A673 (cell line): ENCODE measurements at regions not wholly inside any gene's neighbourhood (a gene's known extent, or its start where the extent isn't known, plus 50 kb on each side); places are given as distances from the start of the nearest gene placed in this dataset.

ENCODE experiments used
- BruUV-seq: library from RNA; stranded (reverse); fragments of 400-500 nt; replicated peaks from 2 replicates; lab custom pipeline; 2021; lab: Mats Ljungman, UMichigan
- CTCF ChIA-PET: fragments of 300-600 bp; sonication (Branson Sonifier 250); formaldehyde crosslinking; loops from one replicate; lab custom pipeline; 2022; ENCODE audit warnings: antibody characterized with exemption; lab: Charles Lee
- POLR2A ChIA-PET: fragments of 300-600 bp; sonication (Branson Sonifier 250); formaldehyde crosslinking; loops from one replicate; lab custom pipeline; 2022; ENCODE audit warnings: antibody characterized with exemption; ENCODE audit not compliant: low non-redundant PET; lab: Charles Lee
- DNase-seq: peaks from one replicate; pipeline ENCODE4 v3.0.0-alpha.2; 2015; ENCODE audit warnings: low spot score
- H3K27ac ChIP-seq: fragments of 200-600 bp; sonication (generic); 2 replicates; pipeline ENCODE4 v1.5.1; 2016; ENCODE audit warnings: mixed run types, low read depth, mild to moderate bottlenecking, mixed read lengths, antibody characterized with exemption, low read length; ENCODE audit not compliant: poor library complexity, severe bottlenecking
- H3K27me3 ChIP-seq: fragments of 200-600 bp; sonication (generic); replicated peaks from 2 replicates; pipeline ENCODE4 v1.6.1; 2017; ENCODE audit warnings: mixed run types, low read depth, mild to moderate bottlenecking, mixed read lengths, antibody characterized with exemption, low read length; ENCODE audit not compliant: insufficient read depth, poor library complexity
- H3K36me3 ChIP-seq: fragments of 200-600 bp; sonication (generic); 2 replicates; pipeline ENCODE4 v1.6.1; 2016; ENCODE audit warnings: mixed run types, mild to moderate bottlenecking, mixed read lengths, antibody characterized with exemption, low read length; ENCODE audit not compliant: insufficient read depth, poor library complexity, severe bottlenecking
- H3K4me1 ChIP-seq: fragments of 200-600 bp; sonication (generic); 2 replicates; pipeline ENCODE4 v1.6.1; 2017; ENCODE audit warnings: mixed run types, mild to moderate bottlenecking, mixed read lengths, antibody characterized with exemption, low read length; ENCODE audit not compliant: insufficient read depth, poor library complexity, severe bottlenecking
- H3K4me3 ChIP-seq: fragments of 200-600 bp; sonication (generic); 2 replicates; pipeline ENCODE4 v1.5.1; 2016; ENCODE audit warnings: low read depth, mixed run types, mild to moderate bottlenecking, mixed read lengths, low read length; ENCODE audit not compliant: poor library complexity, severe bottlenecking
- H3K9me3 ChIP-seq: fragments of 200-600 bp; sonication (generic); 2 replicates; pipeline ENCODE4 v1.6.1; 2016; ENCODE audit warnings: mixed run types, low read depth, mild to moderate bottlenecking, mixed read lengths, antibody characterized with exemption, low read length; ENCODE audit not compliant: poor library complexity, severe bottlenecking
- CTCF ChIP-seq: fragments of 300-800, 200-600 bp; sonication (generic); conservative IDR thresholded peaks from 2 replicates; pipeline ENCODE4 v1.5.1; 2017; ENCODE audit warnings: low read depth, mild to moderate bottlenecking, antibody characterized with exemption, low read length, moderate library complexity, mixed read lengths
- EZH2 ChIP-seq: fragments of 200-600 bp; sonication (generic); IDR thresholded peaks from 2 replicates; pipeline ENCODE4 v1.6.1; 2017; ENCODE audit warnings: borderline replicate concordance, low read depth, mild to moderate bottlenecking, mixed read lengths, antibody characterized with exemption, low read length; ENCODE audit not compliant: poor library complexity, severe bottlenecking
- intact Hi-C: fragments of 100-400 bp; cut with micrococcal nuclease; formaldehyde crosslinking; loops from one replicate; pipeline ENCODE4 v1.10.0; 2022; ENCODE audit not compliant: unreplicated experiment

GRCh38 chr13:22286338-22286737 lies 615.5 kb downstream of the FGF9 start:
- TF ChIP-seq EZH2 (no peak), CTCF (no peak)
- ChIA-PET CTCF (no interaction called here), POLR2A (no interaction called here)
- no peak overlapping the region for H3K27ac ChIP-seq
- no peak overlapping the region for H3K4me3 ChIP-seq
- no peaks in the 10 kb centered on the region for H3K36me3 ChIP-seq
- DNase-seq: no peak
- peaks cover 3% of the 10 kb centered on the region for H3K27me3 ChIP-seq
- intact Hi-C loops: no loop called here
- no peaks in the 10 kb centered on the region for H3K4me1 ChIP-seq
- H3K9me3 ChIP-seq: no peaks in the 10 kb centered on the region
- BruUV-seq: no TSS peak

- Histone ChIP-seq H3K27me3 (no peaks in the 10 kb centered on the region), H3K27ac (no peak overlapping the region), H3K36me3 (no peaks in the 10 kb centered on the region), H3K4me3 (no peak overlapping the region), H3K4me1 (no peaks in the 10 kb centered on the region), H3K9me3 (no peaks in the 10 kb centered on the region)
- TF ChIP-seq EZH2: no peak
- no peak for TF ChIP-seq CTCF
- intact Hi-C loops: no loop called here
- ChIA-PET CTCF (interaction anchor here (0.6 kb wide), 1 partner anchor 282 kb away, joined by 3 read pairs; no protein-coding TSS in a partner anchor), POLR2A (no interaction called here)
- BruUV-seq: no TSS peak
- no peak for DNase-seq
These were observed 616.6 kb downstream of the FGF9 start for GRCh38 chr13:22287343-22287920.

GRCh38 chr13:22288496-22288895 lies 617.6 kb downstream of the FGF9 start:
- CTCF ChIA-PET: no interaction called here
- intact Hi-C loops: no loop called here
- H3K27ac ChIP-seq: no peak overlapping the region
- H3K36me3 ChIP-seq: no peaks in the 10 kb centered on the region
- DNase-seq: no peak
- BruUV-seq: no TSS peak
- POLR2A ChIA-PET: no interaction called here
- no peak for TF ChIP-seq EZH2
- no peak for TF ChIP-seq CTCF
- H3K4me1 ChIP-seq: no peaks in the 10 kb centered on the region
- no peaks in the 10 kb centered on the region for H3K27me3 ChIP-seq
- no peak overlapping the region for H3K4me3 ChIP-seq
- no peaks in the 10 kb centered on the region for H3K9me3 ChIP-seq
